HG02943 (cell line): ENCODE measurements at regions not wholly inside any gene's neighbourhood (a gene's known extent, or its start where the extent isn't known, plus 50 kb on each side); places are given as distances from the start of the nearest gene placed in this dataset.

ENCODE experiments used
- ATAC-seq: cut with Tn5 transposase; IDR thresholded peaks from one replicate; pipeline ENCODE4 v1.9.1; 2021; ENCODE audit warnings: mild to moderate bottlenecking, low read depth, moderate library complexity; ENCODE audit not compliant: unreplicated experiment

DNA sequence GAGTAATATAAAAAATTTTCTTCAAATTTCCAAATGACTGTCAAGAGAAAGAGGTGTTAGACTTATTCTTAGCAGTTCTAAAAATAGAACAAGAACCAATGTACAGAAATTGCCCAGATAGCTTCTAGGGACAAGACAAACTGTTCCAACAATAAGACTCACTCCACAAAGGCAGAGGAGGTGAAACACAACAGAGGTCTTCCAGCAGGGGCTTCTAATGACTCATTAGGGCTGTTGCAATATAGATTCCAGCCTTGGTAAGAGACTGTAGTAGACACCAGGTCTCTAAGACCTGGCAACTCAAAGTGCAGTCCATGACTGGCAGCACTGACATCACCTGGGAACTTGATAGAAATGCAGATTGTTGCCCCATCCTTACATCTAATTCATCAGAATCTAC, 134.6 kb upstream of the VLDLR start:
- no peak for ATAC-seq

DNA sequence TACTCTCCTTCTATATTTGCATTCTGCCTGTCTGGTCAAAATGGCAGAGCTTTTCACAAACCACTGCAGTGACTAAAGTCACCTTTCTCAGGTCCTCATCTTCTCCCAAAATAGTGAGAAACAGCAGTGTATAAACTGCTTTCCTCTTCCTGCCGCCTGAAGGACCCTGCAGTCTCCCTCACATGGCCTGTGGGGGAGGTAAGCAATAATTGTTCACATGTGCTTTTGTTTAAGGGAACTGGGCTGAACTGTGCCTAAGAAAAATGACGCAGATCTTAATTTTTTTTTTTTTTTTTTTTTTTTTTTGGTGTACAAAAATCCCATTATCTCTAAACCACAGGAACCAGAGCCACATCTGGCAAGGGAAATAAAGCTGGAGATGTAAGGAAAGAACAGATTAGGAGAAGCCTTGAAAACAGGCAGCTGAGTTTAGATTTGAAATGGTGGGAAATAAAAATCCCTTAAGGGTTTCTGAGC, 131.7 kb upstream of the VLDLR start:
- ATAC-seq, result no peak

DNA sequence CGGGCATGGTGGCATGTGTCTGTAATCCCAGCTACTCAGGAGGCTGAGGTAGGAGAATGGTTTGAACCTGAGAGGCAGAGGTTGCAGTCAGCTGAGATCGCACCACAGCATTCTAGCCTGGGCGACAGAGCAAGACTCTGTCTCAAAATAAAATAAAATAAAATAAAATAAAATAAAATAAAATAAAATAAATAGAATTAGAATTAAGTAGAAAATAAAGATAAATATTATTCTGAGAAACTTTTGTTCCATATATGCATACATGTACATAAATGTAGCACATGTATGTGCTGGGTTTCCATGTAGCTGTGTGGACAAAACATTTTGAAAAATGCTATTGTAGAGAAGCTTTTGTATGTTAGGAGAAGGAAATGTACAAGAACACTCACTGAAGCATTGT, 129.4 kb upstream of the VLDLR start:
- ATAC-seq, result no peak

DNA sequence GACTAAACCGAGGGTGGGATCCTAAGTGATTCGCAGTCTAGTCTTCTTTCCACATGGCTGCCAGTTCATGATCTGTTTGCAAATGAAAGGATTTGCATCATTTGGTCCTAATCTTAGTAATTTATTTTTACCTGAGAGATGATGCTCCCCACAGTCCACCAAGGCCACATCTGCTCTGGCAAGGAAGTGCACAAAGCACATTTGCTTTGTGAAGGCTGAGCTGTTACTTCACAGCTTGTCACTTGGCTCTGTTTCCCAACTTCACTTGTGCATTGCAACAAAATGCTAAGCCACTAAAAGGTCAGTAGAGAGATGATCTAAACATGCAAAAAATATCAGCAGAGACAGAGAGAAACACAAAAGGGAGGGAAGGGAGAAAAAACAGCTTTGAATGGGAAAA, 128.5 kb upstream of the VLDLR start:
- ATAC-seq, result no peak

DNA sequence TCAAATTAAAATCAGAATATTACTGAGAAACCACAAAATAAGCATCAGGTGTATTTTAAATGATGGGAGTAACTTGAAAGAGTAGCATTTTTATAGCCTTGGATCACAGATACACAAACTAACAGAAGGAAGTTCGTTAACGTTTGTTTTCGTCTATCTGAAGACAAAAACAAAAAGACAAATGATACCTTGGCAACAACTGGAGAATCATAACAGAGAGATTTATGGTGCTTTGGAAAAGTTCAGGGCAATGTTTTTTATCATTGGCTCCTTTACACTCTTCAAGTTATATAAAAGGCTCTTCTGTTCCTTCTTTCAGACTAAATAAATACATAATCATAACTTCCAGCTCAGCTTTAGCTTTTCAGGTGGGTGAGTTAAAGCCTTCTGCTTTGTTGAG, 128.1 kb upstream of the VLDLR start:
- no peak for ATAC-seq

DNA sequence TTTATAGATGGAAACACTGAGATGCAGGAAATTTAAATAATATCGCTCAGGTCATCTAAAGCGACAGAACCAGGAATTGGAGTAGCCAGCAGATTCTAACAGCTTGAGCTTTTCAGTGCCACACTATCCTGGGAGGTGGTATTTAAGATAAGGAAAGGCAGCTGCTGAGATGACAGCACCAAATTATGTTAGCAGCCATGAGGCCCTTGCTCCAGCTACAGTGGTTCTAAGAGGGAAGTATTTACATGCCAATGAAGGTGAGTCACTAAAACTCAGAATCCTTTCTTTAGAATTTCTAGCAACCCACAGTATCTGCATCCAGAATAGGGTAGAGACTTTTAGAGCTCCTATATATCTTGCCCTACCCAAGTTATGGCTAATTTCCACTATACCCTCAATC, 127.0 kb upstream of the VLDLR start:
- ATAC-seq, result no peak

DNA sequence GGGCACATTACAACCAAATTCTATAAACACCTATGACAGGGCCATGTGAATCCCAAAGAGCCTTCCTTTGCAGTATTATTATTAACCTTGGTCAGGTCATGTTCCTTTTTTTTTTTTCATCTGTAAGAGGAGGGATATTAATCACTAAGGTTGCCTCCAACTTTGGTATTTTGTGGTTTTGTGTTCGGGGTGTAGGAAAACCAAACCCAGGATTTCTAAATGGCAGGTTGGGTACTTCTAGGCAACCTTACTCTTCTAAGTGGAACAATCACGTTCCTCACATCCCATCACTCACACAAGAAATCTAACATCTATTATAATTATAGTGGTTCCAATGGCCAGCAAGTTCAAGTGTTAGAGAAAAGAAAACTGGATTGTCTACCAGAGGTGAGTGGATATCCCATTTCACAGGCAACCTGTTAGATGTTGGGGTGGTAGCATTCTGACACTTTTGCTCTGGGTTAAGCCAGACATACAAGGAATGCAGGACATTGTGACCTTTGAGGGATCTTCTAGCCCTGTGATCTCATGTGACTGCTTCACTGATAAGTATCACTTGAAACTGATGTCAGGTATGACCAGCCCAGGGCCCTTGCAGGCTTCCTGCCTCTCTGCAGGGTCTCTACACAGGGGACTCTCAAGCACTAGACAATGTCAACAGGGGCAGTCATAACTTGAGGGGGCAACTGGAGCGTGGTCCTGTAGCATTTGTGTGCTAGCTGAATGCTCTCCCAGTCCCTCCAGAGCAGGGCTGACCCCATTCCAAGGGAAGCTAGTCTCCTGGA, 126.2 kb upstream of the VLDLR start:
- no peak for ATAC-seq

DNA sequence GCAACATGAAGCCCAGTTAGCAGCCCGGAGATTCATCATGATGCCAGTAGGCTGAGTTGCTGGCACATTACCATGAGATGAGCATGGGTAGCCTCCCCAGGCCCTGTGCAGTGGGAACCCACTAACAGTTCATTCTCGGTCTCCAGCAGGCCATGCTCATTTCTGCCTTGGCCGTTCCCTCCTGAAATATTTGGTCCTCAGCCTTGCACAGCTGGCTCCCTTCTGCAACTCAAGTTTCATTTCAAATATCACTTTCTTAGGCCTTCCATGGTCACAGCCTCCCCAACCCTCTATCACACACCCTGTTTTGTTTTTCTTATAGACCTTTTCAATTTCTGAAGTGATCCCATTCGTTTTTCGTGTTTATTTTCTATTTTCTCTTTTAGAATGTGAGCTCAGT, 125.4 kb upstream of the VLDLR start:
- ATAC-seq, result no peak

DNA sequence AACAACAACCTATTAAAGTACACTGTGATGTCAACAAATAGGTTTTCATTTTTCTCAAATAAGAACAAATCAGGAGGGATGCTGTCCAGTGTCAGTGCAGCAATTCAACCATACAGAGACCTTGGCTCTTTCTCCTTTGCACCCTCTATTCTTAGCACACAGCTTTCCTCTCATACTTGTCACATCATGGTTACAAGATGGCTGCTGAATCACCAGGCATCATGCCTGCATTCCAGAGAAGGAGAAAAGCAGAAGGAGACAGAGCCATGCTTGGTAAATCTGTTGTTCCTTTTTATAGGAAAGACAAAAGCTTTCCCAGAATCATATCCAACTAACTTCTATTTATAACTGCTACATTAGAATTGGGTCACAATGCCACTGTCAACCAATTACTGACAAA, 124.7 kb upstream of the VLDLR start:
- ATAC-seq, result no peak

DNA sequence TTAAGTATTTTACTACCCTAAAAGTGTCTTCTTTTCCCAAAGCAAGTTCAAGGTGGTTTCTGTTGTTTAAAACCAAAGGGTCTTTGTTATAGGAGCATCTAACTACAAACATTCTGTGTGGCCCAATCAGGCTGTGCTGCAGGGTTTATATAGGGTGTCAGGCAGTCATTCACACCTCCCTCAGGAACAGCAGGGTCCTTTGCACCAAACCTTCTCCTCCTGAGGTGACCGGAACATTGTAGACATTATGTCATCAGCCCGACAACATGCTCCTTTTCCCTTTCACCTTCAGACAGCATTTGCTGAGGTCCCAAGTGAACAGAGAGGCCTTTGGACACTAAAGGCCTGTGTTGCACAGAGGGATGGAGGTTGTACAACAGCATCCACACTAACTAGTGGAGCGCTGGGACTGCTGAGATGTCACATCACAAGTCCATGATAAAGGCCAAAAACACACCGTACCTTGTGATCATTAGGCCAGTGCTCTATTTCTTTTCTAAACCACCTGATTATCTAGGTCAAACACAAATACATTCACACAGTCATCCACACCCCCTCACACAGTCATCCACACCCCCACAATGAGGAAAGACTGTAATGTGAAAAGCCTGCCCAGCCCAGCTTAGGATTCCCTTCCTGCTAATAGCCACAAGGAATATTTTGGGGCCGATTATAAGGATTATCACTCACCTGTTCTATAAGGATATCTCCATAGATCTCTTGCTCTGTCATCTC, 123.8 kb upstream of the VLDLR start:
- no peak for ATAC-seq

DNA sequence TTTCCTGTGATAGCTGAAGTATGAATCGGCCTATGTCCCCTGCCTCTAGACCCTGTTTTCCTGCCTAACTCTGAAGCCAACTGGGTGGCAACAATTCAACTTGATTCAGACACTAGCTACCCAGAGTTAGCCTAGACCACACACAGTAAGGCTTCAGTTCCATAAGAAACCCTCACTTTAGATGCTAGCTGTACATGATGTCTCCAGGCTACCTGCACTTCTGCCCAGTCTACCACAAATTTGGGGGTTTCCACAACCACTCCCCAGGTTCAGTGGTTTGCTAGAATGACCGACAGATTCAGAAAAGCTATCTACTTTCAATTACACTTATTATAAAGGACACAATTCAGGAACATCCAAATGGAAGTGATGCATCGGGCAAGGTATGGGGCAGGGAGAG, 119.4 kb upstream of the VLDLR start:
- ATAC-seq, result no peak

DNA sequence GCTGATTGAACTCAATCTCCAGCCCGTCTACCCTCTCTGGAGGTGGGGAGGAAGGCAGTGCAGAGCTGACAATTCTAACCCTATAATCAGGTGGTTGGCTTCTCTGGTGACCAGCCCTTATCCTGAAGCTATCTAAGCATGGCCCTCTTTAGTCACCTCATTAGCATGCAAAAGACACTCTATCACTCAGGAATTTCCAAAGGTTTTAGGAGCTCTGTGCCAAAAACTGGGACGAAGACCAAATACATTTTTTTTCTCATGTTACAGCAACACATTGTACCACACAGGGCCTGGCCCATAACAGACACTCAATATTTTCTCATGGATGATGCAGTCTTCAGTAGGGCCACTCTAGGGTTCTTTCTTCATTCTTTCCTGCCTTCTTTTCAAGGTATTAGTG, 118.8 kb upstream of the VLDLR start:
- no peak for ATAC-seq

DNA sequence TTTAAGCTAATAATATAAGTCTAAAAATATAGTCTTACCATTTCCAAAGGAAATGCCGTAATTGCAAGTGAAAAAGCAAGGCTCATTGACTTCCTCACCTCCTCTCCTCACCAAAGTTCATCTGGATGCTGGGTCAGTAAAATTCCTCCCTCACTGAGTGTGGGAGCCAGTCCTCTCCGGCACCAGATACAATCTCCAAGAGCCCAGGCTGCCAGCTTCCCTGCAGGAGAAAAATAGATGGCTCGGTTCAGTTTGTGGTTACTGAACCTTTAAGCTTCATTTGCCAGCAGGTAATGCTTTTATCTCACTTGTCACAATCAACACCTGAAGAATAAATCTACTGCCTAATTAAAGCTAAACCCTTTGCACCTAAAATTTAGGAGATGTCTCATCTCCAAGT, 115.3 kb upstream of the VLDLR start:
- ATAC-seq, result no peak

DNA sequence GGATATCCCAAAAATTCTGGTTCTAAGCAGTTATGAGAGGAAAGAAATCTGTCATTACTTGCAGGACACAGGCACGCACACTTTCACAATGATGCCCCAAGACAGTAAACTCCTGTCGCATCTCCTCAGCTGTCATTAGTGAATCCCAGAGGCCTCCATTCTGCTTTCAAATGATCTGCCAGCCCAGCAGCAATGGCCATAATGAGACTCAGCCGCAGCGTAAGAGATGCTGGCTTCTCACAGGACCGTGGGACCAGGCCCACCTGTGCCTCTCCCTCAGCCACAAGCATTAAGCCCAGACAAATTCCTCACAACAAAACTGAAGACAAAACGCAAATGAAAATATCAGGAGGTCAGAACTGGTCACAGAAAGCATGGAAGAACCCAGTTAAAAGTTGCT, 98.0 kb upstream of the VLDLR start:
- ATAC-seq, result no peak

DNA sequence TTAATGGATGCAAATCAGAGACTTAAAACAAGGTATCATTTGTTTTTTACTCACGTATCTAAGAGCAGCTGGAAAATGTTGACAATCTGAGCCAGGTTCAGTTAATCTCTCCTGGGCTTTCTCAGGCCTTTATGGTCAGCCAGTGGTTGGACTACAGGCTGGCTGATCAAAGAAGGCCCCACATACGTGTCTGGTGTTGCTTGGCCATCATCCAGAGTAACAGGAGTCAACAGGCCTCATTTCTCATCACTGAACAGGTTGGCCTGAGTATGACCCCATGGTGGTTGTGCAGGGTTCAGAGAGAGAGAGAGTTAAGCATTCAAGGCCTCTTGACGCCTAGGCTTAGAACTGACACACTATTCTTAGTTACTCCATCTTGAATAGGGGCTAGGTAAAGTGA, 97.0 kb upstream of the VLDLR start:
- ATAC-seq, result no peak

DNA sequence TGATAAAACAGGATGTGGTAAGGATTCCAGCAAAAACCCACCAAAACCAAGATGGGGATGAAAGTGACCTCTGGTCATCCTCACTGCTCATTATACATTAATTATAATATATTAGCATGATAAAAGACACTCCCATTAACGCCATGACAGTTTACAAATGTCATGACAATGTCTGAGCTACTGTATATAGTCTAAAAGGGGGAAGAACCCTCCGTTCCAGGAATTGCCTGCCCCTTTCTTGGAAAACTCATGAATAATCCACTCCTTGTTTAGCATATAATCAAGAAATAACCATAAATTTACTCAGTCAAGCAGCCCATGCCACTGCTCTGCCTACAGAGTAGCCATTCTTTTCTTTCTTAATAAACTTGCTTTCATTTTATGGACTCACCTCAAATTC, 96.4 kb upstream of the VLDLR start:
- ATAC-seq, result no peak

DNA sequence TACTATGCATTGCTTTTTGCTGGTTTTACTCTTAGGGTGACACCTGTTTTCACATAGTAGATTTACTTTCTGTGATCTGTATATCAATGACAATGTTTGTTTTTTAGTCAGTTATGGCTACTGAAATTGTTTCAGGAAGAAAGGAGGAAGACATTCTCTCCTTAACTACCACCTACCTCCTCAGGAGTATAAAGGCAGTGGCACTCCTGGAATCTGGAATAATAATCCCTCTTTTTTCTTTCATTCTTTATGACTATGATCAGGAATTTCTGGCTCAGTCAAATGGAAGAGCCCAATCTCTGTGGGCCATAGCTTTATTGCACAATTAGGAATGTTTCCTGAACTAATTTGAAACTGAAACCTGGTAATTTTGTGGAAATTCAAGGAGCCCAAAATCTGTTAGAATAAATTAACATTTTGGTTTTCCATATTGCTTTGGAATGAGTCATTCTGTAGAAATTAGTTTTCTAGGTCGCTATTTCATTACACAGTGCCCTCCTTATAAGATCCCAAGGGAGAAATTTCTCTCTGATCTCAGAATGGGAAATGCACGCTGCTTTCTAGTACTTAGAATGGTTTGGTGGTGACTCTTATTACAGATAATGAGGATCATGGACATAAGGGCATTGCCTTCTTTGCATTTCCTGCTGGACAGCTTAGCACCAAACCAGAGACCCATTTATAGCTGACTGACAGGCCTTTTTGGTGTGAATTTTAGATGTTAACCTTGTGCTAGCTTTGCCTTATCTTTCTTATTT, 95.3 kb upstream of the VLDLR start:
- no peak for ATAC-seq

DNA sequence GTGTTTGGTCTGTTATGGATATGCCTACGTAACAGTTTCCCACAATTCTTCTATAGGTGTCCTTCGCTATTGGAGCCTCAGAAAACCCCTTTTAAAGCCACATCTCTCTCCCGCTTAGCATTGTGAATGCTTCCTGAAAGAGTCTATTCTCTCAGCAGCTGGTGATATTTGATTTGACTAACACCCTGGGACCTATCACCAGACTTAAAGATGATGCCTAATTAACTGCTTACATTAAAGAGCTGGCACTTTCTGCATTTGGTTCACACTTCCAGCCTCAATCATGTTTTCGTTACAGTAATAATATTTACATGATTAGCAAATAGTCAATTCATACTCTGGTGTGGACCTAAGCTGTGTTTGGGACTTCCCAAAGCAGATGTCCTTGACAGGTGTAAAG, 90.1 kb upstream of the VLDLR start:
- ATAC-seq, result no peak

DNA sequence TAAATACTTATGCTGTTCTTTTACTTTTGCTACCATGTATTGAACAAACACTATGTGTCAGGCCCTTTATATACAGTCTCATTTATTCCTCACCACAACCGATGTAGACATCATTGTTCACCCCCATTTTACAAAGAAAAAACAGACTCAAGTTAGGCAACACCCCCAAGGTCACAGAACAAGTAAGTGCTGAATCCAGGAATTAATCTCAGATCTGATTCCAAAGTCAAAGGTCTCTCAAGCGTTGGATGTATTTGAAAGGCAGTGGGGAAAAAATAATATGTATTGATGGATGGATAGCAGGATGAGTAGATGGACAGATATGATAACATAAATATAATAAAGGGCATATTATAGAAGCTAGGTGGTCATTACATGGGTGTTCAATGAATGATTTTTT, 85.1 kb upstream of the VLDLR start:
- no peak for ATAC-seq

DNA sequence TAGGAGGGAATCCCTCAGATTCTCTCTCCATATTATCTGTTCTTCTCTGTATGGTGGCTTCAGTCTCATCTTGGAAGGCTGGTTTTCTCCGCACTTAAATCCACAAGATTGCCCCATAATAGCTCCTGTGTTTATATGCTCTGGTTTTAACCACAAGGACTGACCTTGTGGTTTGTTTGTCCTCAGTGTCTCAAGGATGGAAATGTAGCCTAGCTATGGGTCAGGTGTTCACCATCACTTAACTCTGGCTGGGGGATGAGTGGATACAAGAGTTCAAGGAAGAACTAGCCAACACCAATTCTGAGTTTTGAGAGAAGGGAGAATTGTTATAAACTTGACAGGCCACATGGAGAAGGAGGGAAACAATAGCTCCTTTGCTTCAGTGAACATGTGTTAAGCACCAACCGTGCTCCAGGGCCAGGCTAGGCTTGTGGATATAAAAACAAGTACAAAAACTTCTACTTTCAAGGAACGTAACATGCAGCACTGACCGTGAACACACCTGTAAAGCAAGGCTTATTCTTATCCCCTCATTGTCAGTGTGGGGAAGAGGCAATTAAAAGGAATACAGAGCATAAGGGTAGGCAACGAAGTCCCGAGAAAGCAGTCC, 75.6 kb upstream of the VLDLR start:
- ATAC-seq, result no peak
